Ovary (tissue), 7 donors: ENCODE measurements at regions not wholly inside any gene's neighbourhood (a gene's known extent, or its start where the extent isn't known, plus 50 kb on each side); places are given as distances from the start of the nearest gene placed in this dataset.

Experiments
- DNase-seq, 5 donors: peaks; one replicate each; pipeline ENCODE4 v3.0.0-alpha.2; 2019 to 2020
- H3K27ac ChIP-seq, 2 donors: fragments of 200-600 bp; one replicate each; pipeline versions ENCODE4 v1.5.1 to v1.8.0; 2019 to 2022
- H3K27me3 ChIP-seq: fragments of 200-600 bp; one replicate; pipeline ENCODE4 v1.8.0; 2022
- H3K36me3 ChIP-seq: fragments of 200-600 bp; sonication (generic); one replicate; pipeline ENCODE4 v1.5.1; 2019
- H3K4me1 ChIP-seq: one replicate; pipeline ENCODE4 v1.8.1; 2013; ENCODE audit warnings: mild to moderate bottlenecking, moderate library complexity; ENCODE audit not compliant: insufficient read depth
- H3K4me3 ChIP-seq: fragments of 200-600 bp; sonication (generic); one replicate; pipeline ENCODE4 v1.5.1; 2017
- H3K9me3 ChIP-seq, 2 donors: fragments of 200-600 bp in 1 of 2; sonication (generic) in 1 of 2; one replicate each; pipeline versions ENCODE4 v1.5.1 to v1.8.1; 2013 to 2019; ENCODE audit warnings: mild to moderate bottlenecking in 1 of 2, moderate library complexity in 1 of 2
- EP300 ChIP-seq: sonication (generic); formaldehyde crosslinking; IDR thresholded peaks from one replicate; pipeline ENCODE4 v1.6.1; 2017; ENCODE audit warnings: antibody characterized with exemption
- POLR2A ChIP-seq: fragments of 450-650 bp; IDR thresholded peaks from one replicate; pipeline ENCODE4 v1.6.1; 2017; ENCODE audit warnings: antibody characterized with exemption, mild to moderate bottlenecking, moderate library complexity
- WGBS, 3 donors: extraction: QIAGEN DNeasy Blood & Tissue Kit in 1 of 3; methylation state at CpG; one replicate each; pipeline versions ENCODE4 v1.1.5 to v1.1.7; 2013 to 2017; 5-methylcytosine and 5-hydroxymethylcytosine counted together
- intact Hi-C, 4 donors: fragments of 100-400 bp; cut with DNase I; formaldehyde crosslinking; loops; one replicate each; pipeline versions ENCODE4 v1.11.0 to v1.15.1; 2022 to 2023
- TF ChIP-seq, protein P1 (sequence below), 3 donors: fragments of 450-650 bp in 2 of 3; fragments of 200-600 bp in 1 of 3; IDR thresholded peaks; one replicate each; pipeline versions ENCODE4 v1.5.1 to v1.8.0; 2016 to 2022; ENCODE audit warnings: antibody characterized with exemption in 3 of 3, mild to moderate bottlenecking in 1 of 3
- donor health status: DM: no; HTN: no; CAD: no; lungs with moderate emphysema.
- donor health status: DM: no; HTN: no; CAD: no.
- donor health status: Bipolar disorder and iron deficiency.
- donor health status: DM: no; HTN: no; CAD: no.
- donor health status: DM: yes; HTN: yes; CAD: no.

DNA sequence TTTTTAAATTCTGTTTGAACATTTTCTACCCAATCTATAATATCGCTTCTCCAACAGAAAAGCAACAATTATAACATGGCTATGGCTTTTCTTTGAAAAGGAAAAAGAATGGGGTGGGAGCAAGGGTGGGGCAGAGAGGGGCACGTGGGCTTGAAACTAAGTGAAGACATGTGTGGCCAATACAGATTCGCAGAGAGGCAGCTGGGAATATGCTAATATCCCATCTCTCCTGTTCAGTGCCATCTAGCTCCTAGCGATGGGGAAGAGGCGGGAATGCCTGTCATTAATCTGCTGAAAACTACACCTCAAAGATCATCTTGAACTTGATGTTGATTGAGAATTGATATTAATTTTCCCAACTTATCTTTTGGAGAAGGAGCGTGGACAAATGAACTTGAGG is 65.5 kb upstream of the ITGA6 start:
- H3K4me3 ChIP-seq, result no peak overlapping the region
- TF ChIP-seq POLR2A, result no peak
- no peak for TF ChIP-seq EP300
- TF ChIP-seq, protein P1, sequence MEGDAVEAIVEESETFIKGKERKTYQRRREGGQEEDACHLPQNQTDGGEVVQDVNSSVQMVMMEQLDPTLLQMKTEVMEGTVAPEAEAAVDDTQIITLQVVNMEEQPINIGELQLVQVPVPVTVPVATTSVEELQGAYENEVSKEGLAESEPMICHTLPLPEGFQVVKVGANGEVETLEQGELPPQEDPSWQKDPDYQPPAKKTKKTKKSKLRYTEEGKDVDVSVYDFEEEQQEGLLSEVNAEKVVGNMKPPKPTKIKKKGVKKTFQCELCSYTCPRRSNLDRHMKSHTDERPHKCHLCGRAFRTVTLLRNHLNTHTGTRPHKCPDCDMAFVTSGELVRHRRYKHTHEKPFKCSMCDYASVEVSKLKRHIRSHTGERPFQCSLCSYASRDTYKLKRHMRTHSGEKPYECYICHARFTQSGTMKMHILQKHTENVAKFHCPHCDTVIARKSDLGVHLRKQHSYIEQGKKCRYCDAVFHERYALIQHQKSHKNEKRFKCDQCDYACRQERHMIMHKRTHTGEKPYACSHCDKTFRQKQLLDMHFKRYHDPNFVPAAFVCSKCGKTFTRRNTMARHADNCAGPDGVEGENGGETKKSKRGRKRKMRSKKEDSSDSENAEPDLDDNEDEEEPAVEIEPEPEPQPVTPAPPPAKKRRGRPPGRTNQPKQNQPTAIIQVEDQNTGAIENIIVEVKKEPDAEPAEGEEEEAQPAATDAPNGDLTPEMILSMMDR (IDR thresholded peaks at IDR 0.05), result no peak
- no peaks in the 10 kb centered on the region for H3K36me3 ChIP-seq
- H3K4me1 ChIP-seq, result peaks cover 8% of the 10 kb centered on the region
- DNase-seq, result no peak
- H3K9me3 ChIP-seq, result no peaks in the 10 kb centered on the region
- 56 to 72% (median 69%) methylated on average over 6 of the region's 6 CpGs for WGBS, 3 donors
- no peaks in the 10 kb centered on the region for H3K27me3 ChIP-seq
- intact Hi-C loops, result no loop called here
- H3K27ac ChIP-seq, result no peak overlapping the region

- no peak for DNase-seq
- WGBS, 3 donors, result 60 to 97% (median 74%) methylated on average over 1 of the region's 1 CpG
- H3K36me3 ChIP-seq, result no peaks in the 10 kb centered on the region
- no peak overlapping the region for H3K4me3 ChIP-seq
- intact Hi-C loops, result no loop called here
- peaks cover 2% of the 10 kb centered on the region for H3K4me1 ChIP-seq
- TF ChIP-seq POLR2A, result no peak
- TF ChIP-seq EP300, result no peak
- TF ChIP-seq, protein P1 (IDR thresholded peaks at IDR 0.05), result no peak
- H3K9me3 ChIP-seq, result no peaks in the 10 kb centered on the region
- no peaks in the 10 kb centered on the region for H3K27me3 ChIP-seq
- H3K27ac ChIP-seq, result no peak overlapping the region
Measured at GRCh38 chr2:172364261-172364660, 63.1 kb upstream of the ITGA6 start.

GRCh38 chr2:172366596-172367150 is 60.7 kb upstream of the ITGA6 start:
- no peaks in the 10 kb centered on the region for H3K27me3 ChIP-seq
- DNase-seq, result no peak
- H3K36me3 ChIP-seq, result no peaks in the 10 kb centered on the region
- TF ChIP-seq, protein P1 (IDR thresholded peaks at IDR 0.05), result no peak
- TF ChIP-seq POLR2A (no peak), EP300 (no peak)
- H3K27ac ChIP-seq, result no peak overlapping the region
- intact Hi-C loops, result no loop called here
- no peak overlapping the region for H3K4me3 ChIP-seq
- no peaks in the 10 kb centered on the region for H3K9me3 ChIP-seq
- 51 to 68% (median 53%) methylated on average over 11 of the region's 11 CpGs for WGBS, 3 donors
- H3K4me1 ChIP-seq, result no peaks in the 10 kb centered on the region

DNA sequence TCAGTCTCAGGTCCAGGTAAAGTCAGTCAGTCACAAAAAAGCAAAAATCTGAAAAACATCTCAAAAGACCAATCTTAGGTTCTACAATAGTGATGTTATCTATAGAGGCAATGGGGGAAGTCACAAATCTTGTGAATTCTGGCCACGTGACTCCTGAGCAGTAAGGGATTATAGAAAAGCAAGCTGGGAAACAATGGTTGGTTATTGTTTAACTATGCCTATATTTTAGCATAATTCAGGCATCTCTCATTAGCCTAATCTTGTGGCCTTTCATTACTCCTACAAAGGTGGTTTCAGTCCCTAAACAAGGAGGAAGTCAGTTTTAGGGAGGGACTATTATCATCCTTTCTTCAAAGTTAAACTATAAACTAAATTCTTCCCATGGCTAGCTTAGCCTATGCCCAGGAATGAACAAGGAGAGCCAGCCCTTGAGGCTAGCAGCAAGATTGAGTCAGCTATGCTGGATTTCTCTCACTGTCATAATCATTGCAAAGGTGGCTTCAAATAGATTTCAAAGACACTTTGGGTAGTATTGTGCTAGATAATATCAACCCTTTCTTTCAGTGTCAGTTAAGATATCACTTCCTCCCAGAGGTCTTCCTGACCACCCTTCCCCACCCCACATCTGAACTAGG is 56.4 kb upstream of the ITGA6 start:
- Histone ChIP-seq H3K4me3 (no peak overlapping the region), H3K27me3 (no peaks in the 10 kb centered on the region), H3K4me1 (no peaks in the 10 kb centered on the region), H3K9me3 (no peaks in the 10 kb centered on the region), H3K27ac (no peak overlapping the region), H3K36me3 (no peaks in the 10 kb centered on the region)
- intact Hi-C loops, result no loop called here
- 85 to 91% (median 86%) methylated on average over 1 of the region's 1 CpG for WGBS, 3 donors
- DNase-seq, result no peak
- no peak for TF ChIP-seq POLR2A
- no peak for TF ChIP-seq EP300
- TF ChIP-seq, protein P1 (IDR thresholded peaks at IDR 0.05), result no peak
